Glutamatergic neuron (in vitro differentiated cells): ENCODE measurements at regions not wholly inside any gene's neighbourhood (a gene's known extent, or its start where the extent isn't known, plus 50 kb on each side); places are given as distances from the start of the nearest gene placed in this dataset.

Experiments
- DNase-seq: peaks from one replicate; pipeline ENCODE4 v3.0.0; 2022
- H3K27ac Mint-ChIP-seq: one replicate; pipeline ENCODE4 v1.8.0; 2020; ENCODE audit warnings: mild to moderate bottlenecking, mixed read lengths, inconsistent platforms; ENCODE audit not compliant: unreplicated experiment
- H3K27me3 Mint-ChIP-seq: one replicate; pipeline ENCODE4 v1.8.0; 2020; ENCODE audit warnings: mild to moderate bottlenecking, moderate library complexity, mixed read lengths, inconsistent platforms; ENCODE audit not compliant: unreplicated experiment
- H3K36me3 Mint-ChIP-seq: one replicate; pipeline ENCODE4 v1.8.0; 2020; ENCODE audit warnings: mild to moderate bottlenecking, mixed read lengths, inconsistent platforms; ENCODE audit not compliant: unreplicated experiment
- H3K4me1 Mint-ChIP-seq: one replicate; pipeline ENCODE4 v1.8.0; 2020; ENCODE audit warnings: mild to moderate bottlenecking, low read depth, mixed read lengths, inconsistent platforms; ENCODE audit not compliant: unreplicated experiment
- H3K4me3 Mint-ChIP-seq: one replicate; pipeline ENCODE4 v1.8.0; 2020; ENCODE audit warnings: mild to moderate bottlenecking, mixed read lengths, inconsistent platforms; ENCODE audit not compliant: unreplicated experiment
- H3K9me3 Mint-ChIP-seq: one replicate; pipeline ENCODE4 v1.8.0; 2020; ENCODE audit warnings: mild to moderate bottlenecking, moderate library complexity, mixed read lengths, inconsistent platforms; ENCODE audit not compliant: unreplicated experiment
- TF ChIP-seq, protein P1 (sequence below): fragments of 200-600 bp; sonication (generic); IDR thresholded peaks from one replicate; pipeline ENCODE4 v1.5.0; 2021; ENCODE audit not compliant: partially characterized antibody, unreplicated experiment

DNA sequence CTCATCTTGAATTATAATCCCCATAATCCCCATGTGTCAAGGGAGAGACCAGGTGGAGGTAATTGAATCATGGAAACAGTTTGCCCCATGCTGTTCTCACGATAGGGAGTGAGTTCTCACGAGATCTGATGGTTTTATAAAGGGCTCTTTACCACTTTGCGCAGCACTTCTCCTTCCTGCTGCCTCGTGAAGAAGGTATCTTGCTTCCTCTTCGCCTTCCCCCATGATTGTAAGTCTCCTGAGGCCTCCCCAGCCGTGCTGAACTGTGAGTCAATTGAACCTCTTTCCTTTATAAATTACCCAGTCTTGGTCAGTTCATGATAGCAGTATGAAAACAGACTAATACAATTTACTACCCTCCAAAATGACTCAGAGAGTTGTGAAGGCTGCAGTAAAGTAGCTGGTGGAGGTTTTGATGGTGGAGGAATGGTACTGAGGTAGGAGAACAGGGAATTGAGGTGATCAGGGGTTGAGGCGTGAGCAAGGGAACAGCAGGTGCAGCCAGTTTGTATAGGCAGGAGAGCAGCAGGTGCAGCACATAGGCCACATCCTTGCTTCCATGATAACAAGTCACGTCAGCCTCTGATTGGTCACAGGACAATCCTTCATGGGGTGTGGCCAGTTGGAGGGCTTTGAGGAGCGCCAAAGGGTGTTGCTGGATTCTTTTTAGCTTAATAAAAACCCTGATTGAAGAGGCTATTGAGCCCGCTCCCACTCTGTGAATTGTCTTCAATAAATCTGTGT, 150.0 kb downstream of the CDC5L start:
- DNase-seq: no peak
- Mint-ChIP-seq H3K4me3 (no peak overlapping the region), H3K27ac (no peak overlapping the region), H3K4me1 (no peaks in the 10 kb centered on the region), H3K9me3 (peaks cover 4% of the 10 kb centered on the region), H3K36me3 (no peaks in the 10 kb centered on the region), H3K27me3 (peaks cover 12% of the 10 kb centered on the region)
- TF ChIP-seq, protein P1, sequence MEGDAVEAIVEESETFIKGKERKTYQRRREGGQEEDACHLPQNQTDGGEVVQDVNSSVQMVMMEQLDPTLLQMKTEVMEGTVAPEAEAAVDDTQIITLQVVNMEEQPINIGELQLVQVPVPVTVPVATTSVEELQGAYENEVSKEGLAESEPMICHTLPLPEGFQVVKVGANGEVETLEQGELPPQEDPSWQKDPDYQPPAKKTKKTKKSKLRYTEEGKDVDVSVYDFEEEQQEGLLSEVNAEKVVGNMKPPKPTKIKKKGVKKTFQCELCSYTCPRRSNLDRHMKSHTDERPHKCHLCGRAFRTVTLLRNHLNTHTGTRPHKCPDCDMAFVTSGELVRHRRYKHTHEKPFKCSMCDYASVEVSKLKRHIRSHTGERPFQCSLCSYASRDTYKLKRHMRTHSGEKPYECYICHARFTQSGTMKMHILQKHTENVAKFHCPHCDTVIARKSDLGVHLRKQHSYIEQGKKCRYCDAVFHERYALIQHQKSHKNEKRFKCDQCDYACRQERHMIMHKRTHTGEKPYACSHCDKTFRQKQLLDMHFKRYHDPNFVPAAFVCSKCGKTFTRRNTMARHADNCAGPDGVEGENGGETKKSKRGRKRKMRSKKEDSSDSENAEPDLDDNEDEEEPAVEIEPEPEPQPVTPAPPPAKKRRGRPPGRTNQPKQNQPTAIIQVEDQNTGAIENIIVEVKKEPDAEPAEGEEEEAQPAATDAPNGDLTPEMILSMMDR: no peak

DNA sequence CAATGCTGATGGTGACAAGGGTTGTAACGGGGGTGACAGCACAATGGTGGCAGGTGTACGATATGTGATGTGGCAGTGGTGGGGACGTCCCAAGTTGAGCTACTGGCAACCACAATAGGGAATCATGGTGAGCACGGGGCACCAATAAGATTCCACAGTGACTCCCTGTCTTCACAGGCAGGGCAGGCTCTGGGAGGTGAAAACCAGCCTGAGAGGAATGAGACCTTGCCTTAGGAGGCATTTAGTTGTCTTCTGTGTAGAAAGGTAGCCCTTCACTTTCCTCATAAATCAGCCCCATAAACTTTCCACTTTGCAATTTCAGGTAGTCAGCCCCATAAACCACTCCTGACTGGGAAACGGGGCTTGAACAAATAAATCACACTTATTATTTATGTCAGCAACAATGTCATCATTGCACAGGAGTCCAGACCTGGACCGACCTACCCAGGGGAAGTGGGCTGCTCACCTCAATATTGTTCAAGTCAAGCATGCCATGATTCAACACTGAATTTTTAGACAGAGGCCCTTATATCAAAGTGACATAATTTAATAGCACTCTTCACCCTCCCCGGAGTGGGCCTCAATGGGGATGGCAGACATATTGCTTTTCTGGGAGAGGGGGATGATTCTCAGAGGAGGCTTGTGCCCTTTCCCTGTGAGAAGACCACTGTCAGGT, 150.8 kb downstream of the CDC5L start:
- peaks cover 2% of the 10 kb centered on the region for H3K9me3 Mint-ChIP-seq
- TF ChIP-seq, protein P1: no peak
- H3K4me3 Mint-ChIP-seq: no peak overlapping the region
- H3K36me3 Mint-ChIP-seq: no peaks in the 10 kb centered on the region
- no peak for DNase-seq
- H3K4me1 Mint-ChIP-seq: no peaks in the 10 kb centered on the region
- H3K27me3 Mint-ChIP-seq: peaks cover 10% of the 10 kb centered on the region
- H3K27ac Mint-ChIP-seq: no peak overlapping the region

DNA sequence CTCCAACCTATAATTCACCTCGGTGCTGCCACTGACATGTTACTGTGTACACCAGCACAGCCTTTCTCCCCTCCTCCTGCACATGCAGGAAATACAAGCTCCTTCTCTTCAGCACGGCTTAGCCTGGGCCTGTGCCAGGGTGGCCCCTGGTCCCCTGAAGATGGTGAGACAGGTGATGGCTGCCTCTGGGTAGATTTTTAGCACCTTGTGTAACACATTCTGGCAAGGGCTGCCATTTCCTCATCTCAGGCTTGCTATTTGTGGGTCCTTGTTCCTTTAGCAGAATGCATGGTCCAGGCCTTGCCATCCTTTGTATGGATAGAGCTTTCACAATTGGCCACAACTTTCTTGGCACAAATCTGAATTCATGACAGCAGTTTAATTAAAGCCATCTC, 151.3 kb downstream of the CDC5L start:
- Mint-ChIP-seq H3K4me3 (no peak overlapping the region), H3K4me1 (no peaks in the 10 kb centered on the region), H3K27me3 (peaks cover 10% of the 10 kb centered on the region), H3K9me3 (peaks cover 2% of the 10 kb centered on the region), H3K36me3 (no peaks in the 10 kb centered on the region), H3K27ac (no peak overlapping the region)
- TF ChIP-seq, protein P1: no peak
- no peak for DNase-seq

DNA sequence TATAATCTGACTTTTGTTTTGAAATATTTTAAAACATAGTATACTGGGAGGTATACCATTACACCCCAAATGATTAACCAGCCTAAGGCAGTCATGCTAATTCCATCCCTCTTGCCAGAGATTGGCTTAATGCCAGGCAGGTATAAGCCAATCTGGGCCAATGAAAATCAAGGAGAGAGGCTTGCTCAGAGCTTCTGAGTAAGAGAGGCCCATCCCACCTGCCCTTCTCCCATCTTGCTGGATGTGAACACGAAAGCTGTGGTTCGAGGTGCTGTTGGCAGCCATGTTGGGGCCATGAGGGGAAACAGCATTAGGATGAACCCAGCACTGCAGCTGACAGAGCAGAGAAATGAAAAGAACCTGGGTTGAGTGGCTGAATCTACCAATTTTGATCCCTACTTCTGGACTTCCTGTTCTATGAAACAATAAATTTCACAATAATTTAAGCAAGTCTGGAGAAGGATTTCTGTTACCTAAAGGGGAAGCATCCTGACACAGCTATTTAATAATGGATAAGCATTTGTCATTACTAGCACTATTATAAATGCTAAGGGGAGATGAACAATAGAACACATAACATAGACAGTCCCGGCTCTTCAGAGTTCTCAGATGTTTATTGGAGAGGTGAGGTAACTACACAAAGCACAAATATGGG, 152.3 kb downstream of the CDC5L start:
- DNase-seq: no peak
- no peak overlapping the region for H3K4me3 Mint-ChIP-seq

More for the DNA sequence above, 152.3 kb downstream of the CDC5L start:
- Mint-ChIP-seq H3K36me3 (no peaks in the 10 kb centered on the region), H3K27ac (no peak overlapping the region), H3K4me1 (no peaks in the 10 kb centered on the region), H3K9me3 (peaks cover 2% of the 10 kb centered on the region), H3K27me3 (peaks cover 8% of the 10 kb centered on the region)
- TF ChIP-seq, protein P1: no peak
